Activated CD4-positive, alpha-beta T cell treated with anti-CD3 and anti-CD28 coated beads, Interleukin-2, Interleukin-4, amounts not matched to agents 100 ng/mL and 50 ng/mL, durations not matched to agents 16 hours and 8 hours (primary cell): ENCODE measurements at regions not wholly inside any gene's neighbourhood (a gene's known extent, or its start where the extent isn't known, plus 50 kb on each side); places are given as distances from the start of the nearest gene placed in this dataset.

Source experiments
- DNase-seq: peaks from one replicate; pipeline ENCODE4 v3.0.0-alpha.2; 2020; ENCODE audit warnings: low spot score

DNA sequence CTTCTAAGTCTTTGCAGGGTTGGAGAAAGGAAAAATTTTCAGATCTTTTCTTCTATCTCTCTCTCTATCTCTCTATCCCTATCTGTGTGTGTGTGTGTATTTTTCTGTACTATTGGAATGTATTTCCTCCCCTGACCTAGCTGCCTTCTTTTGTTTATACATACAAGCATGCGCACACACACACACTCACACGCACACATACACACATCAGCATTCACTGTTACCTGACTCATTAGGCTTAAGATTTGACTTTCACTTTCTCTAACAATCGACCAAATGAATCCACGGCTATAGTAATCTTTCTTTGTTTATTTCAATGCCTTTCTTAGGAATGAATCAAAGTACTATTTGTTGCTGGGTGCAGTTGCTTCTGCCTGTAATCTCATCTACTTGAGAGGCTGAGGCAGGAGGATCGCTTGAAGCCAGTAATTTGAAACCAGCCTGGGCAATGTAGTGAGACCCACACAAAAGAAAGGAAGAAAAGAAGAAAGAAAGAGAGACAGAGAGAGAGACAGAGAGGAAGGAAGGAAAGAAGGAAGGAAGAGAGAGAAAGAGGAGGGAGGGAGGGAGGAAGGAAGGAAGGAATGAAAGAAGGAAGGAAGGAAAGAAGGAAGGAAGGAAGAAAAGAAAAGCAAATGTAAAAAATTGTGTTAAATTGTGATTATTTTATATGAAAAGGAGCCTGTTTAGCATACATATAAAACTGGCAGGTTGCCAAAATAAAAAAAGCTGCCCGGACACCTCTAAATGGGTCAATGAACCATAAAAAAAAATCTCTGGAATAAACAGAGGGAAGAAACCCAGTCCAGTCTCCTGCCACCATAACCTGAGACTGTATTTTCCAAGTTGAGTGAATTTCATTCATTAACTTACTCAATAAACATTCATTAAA is 206.8 kb downstream of the ZNF326 start:
- no peak for DNase-seq

DNA sequence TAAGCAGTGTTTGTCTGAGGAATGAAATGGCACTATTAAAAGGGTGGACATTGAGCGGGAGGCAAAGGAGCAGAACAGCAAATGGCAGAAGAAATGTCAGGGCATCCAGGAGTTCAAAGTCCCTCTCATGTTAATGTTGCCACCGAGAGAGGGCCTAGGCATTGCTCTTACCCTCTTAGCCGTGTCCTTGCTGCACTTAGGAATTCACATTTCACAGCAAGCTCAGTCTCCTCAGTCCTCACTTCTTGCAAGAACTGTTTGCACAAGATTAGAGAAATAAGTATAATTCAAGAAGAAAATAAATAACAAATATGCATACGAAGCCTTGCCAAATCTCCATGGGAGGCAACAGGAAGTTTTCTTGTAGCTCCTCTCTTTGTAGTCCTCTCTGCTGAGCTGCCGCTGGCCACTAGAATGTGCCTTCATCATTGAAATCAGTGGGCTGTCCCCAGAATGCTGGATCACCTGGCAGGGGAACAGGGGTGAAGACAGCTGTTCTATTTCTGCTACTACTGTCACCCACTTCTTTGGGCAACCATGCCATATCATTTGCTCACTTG is 205.8 kb downstream of the ZNF326 start:
- DNase-seq: no peak

DNA sequence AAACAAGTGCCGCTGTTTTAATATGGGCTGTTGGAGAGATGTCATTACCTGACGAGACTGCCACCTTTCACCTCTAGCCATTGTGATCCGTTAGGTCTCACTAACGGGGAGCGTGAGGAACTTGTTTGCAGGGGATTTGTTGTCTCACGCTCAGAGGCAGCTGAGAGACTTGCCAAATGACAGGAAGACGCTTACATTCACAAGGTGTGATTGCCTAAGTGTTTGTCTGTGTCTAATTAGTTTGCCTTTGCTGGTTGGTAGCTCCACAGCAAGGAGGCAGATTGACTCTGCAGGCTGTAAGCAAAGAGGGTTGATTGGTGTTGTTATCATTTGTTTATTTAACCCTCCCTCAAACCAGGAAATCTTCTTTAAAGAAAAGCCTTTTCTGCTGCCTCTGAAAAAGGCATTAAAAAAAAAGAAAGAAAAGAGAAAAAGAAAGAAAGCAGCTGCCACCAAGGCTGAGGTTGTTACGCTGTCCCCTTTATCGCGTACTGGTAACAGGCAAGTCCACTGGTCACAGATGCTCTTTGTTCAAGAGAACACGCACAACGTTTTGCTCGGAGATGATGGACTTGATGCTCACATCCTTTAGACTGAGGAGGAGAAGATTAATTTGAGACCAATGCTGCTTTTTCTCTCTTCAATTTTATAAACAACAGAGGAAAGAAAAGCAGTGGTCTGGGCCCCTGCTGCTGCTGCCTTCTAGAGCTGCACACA is 203.9 kb downstream of the ZNF326 start:
- DNase-seq: no peak

DNA sequence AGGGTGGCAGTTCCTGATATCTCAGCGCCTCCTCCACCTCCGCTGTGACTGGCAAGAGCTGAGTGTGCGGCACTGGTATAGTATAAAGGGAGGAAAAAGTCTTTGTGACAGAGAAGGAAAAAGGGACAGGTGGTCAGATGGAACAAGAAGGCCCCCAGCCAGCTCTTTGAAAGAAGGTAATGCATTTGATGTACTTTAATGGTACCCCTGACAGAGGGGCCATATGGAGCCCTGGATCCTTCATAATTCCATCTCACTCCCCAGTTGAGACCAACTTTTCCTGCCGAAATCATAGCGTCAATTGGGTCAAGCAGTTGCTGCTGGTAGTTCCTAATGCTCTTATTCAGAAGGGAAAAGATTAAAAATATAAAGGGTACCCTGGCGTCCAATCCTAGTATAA is 198.2 kb downstream of the ZNF326 start:
- DNase-seq: no peak

DNA sequence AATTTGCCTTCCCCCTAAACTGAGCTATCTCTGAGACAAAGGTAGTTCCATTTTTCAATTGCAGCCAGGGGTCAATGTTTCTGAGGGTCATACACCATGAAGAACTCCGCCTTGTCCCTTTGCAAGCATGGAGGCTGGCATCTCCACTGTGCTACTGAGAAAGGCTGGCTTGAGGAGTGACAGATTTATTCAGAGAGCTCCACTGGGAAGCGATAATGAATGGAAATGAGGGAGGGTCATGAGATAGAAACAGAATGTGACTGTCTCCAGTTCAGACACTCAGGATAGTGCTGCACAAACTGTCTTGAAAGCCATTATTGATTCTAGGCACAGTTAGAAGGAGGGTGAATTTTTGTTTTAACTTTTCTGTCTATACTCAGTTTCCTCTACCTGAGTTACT is 197.5 kb downstream of the ZNF326 start:
- DNase-seq: no peak

DNA sequence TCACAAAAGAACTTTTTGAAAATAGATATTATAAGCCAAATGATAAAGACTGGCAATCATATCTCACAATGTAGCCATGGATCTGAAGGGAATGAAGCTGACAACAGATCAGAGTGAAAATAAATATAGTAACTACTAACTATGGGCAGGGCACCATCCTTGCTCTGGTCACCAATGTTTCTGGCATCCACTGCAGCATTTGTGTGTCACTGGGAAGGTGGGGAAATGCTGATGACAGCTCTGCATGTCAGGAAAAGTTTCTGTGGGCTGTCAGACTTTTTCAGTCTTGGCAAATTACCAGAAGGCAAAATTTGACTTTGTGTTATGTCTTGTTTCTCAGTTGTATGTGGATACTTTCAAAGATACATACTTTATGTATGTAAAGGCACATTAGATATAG is 195.6 kb downstream of the ZNF326 start:
- DNase-seq: no peak

DNA sequence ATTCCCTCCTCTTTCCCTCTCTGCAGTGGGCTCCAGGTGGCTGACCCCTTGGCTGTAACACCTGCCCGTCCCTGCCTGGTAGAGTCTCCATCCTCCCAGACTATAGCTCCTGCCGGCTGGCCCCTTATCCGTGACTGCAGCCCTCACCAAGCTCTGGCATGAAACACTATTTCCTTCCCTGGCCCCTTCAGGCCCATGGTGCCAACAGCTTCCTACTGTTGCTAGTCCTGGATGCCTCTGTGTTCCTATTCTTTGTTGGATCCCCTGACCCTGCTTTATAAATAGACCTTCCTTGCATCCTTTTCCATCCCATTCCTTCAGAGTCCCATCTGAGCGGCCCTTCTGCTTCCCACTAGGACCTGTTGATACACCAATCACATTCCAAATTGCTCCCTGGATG is 195.0 kb downstream of the ZNF326 start:
- no peak for DNase-seq

DNA sequence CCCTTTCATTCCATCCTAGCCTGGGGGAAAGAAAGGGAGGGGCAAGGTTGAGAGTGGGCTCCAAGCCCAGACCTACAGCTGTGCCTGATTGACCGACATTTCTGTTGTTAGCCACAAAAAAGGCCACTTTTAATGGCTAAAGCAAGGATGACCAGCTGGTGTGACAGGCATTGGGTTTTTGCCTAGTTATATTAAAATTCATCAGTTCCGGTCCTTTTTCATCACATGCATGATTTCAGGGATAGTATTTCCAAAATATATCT is 192.3 kb downstream of the ZNF326 start:
- DNase-seq: no peak

DNA sequence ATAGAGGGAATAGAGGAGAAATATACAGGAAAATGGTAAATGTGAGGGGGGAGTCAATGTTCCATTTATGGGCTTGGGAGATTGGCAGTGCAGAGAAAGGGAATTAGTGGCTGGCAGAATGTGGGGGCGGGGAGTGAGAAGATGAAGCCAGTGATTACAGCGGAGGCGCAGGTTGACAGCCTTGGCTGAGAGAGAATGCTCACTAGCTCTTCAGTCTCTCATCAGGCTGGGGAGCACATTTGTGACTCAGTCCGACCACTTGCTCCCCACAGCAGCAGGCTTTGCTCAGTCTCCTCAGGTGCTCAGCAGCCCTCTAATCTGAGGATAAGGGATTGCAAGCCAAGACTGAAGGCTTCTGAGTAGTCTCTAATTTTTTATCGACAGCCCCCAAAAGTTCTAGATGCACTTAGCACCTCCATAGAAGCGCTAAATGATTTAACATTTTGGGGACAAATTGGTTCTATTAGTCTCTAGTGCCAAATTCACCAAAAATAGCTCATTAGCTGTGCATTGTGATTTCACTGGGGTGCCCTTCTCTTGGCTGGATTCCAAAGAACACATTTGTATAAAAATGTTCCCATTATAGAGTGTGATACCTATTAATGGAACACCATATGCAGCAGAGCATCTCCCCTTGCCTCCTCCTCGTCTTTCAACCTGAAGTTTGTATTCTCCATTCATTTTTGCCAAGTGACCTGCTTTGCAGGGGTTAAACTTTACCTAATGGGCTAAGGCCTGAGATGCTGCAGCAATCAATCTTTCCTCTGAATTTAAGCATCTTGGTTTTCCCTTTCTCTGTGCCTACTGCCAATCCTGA is 191.8 kb downstream of the ZNF326 start:
- no peak for DNase-seq

DNA sequence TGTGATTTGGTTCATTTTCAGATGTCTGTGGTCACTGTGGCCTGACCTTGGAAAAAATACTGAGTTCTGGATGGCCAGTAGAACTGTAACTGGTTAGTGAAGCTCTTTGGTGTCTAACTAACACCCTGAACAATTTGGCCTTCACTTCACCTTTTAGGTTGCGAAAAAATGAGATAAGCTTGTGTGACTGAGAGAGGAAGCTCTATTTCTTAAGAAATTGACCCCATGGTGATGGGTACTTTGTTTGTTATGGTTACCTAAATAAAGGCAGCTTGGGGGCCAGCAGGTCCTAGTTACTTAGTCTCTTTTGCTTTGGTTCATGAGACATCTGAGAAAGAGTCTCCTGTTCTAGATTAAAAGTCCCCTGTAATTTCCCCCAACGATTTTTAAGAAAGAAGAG is 181.6 kb downstream of the ZNF326 start:
- no peak for DNase-seq

DNA sequence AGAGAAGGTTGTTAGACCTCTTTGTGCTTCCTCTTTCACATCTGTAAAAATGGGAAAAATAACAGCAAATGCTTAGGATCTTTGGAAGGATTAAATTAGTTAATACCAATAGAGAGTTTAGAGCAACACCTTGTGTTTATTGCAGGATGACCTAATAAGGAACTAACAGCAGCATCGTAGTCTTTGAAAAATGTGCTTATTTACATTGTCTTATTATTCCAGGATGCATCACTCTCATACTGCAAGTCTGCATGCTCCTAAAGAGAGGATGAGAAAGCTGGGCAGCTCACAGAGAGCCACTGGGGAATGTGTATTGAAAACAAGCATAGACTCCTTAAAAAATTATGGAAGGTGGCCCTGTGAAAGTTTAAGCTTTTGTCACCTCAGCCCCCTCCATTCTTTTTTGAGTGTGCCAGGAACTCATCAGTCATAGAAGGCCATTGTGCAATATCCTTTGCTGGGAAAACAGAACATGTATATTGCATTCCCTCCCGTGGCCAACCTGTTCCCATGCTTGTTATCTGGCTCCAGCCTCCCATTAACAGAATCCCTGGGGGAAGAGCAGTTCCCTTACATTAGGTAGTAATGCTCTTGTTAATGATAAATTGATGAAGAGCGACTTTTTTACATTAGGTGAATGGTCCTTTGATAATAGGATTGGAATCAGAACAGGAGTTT is 180.7 kb downstream of the ZNF326 start:
- no peak for DNase-seq

DNA sequence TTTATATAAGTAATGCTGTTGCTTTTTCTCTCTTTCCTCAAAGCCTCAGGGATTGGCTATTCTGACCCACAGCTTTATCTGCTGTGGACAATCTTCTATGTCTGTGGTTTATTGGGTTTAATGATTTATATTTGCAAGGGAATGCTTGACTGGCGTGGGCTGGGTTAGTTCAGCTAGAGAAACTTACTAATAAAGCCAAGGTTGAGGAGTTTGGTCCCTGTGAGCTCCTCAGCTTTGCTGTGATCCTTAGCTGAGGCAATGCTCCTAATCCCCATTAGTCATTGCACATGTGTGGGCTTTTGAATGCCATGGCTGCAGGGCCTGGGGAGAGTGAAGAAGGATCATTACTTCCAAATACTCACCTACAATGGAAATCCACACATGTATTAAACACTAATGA is 179.3 kb downstream of the ZNF326 start:
- no peak for DNase-seq

DNA sequence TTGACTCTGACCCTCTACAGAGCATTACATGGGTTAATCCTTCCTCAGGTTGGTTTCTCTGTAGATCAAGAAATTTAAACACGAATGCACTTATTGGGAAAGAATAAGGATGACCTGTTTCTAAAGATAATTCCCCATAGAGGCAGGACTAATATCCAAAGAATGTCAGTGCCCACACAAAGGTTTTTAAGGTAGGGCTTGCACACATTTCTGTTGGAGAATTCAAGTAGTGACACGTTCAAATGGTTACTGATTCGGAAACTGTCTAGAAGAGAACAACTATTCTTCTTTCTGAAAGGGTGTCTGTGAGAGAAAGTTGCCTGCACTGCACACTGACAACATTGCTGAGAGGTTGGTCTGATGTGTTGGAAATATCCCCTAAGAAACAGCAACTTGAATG is 167.3 kb downstream of the ZNF326 start:
- DNase-seq: no peak

DNA sequence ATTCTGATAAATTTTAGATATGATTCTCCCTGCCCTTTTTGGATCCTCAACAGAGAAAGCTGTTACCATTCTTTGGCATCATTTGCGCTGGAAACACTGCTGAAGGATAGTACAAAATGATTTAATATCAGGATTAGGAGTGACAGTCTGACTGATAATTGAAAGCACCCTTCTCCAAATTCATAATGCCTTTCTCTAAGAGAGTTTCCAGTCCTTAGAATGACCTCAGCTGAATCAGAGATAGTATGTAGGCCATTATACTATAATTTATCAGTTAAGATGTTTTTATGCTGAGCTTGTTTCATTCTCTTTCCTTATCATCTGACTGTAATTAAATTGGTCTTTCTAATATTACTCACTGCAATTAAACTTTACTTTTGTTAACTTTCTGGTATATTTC is 166.7 kb downstream of the ZNF326 start:
- no peak for DNase-seq

DNA sequence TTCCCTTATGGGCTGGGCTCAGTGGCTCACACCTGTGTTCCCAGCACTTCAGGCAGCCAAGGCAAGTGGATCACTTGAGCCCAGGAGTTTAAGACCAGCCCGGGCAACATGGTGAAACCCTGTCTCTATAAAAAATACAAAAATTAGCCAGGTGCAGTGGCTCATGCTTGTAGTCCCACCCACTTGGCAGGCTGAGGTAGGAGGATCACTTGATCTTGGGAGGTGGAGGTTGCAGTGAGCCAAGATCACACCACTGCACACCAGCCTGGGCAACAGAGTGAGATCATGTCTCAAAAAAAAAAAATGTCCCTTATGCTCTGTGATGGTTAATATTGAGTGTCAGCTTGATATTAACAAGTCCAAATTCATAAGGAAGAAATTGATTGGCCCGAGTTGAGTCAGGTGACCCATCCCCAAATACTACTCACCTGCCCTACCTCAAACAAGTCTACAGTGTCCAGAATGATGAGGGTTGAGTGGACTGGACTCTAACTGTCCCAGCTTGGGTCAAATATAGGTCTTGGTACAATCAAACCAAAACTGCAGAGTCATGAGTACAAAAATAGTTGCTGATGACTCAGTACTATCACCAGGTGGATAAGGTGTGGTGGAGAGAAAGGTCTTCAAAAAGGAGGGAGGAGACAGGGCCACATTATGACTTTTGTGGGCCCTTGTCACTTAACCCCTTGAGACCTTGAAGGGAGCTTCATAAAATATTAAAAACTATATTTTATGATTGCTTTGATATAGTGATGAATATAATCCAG is 161.0 kb downstream of the ZNF326 start:
- DNase-seq: no peak

DNA sequence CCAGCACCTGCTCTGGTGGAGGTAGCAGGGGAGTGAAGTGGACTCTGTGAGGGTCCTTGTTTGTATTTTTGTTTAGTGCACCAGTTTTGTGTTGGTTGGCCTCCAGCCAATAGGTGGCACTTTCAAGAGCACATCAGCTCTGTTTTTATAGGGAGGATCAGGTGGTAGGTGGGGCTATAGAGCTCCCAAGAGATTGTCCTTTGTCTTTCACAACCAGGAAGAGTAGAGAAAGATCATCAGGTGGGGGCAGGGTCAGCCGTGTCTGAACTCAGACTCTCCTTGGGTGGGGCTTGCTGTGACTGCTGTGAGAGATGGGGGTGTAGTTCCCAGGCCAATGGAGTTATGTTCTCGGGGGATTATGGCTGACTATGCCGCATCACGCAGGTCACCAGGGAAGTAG is 159.8 kb downstream of the ZNF326 start:
- no peak for DNase-seq

DNA sequence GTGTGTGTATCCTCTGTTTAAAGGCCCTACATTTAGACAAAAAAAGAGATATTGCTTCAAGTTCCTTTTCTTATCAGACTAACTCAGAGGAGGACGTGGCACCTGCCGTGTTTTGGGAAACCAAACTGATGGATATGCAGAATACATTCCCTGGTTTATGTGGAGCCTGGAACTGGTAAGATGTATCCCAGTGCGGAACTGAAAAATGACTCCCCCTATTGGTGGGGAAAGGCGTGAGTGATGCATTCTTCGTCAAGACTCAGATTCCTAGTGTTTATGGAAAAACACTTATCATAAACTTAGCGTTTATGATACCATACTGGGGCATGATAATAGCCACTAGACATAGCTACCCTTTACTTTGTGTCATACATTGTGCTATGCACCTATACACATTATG is 154.2 kb downstream of the ZNF326 start:
- DNase-seq: no peak

DNA sequence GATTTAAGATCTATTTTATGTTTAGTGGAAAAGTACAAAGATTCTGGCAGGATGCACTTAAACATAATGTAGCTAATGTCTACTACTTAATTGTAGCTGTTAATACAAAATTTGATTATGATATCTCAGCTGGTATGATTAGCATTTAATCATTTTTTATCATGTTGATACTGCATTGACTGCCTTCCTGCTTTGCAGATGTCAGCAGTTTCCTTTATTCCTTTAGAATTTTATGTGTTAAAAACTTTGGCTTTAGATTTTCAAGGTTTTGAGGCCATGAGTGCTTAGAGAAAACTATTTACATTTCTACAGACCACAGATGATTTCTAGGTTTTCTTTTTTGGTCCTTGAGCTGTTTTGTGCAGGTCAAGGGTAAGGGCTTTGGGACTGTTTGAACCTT is 152.2 kb downstream of the ZNF326 start:
- DNase-seq: no peak

DNA sequence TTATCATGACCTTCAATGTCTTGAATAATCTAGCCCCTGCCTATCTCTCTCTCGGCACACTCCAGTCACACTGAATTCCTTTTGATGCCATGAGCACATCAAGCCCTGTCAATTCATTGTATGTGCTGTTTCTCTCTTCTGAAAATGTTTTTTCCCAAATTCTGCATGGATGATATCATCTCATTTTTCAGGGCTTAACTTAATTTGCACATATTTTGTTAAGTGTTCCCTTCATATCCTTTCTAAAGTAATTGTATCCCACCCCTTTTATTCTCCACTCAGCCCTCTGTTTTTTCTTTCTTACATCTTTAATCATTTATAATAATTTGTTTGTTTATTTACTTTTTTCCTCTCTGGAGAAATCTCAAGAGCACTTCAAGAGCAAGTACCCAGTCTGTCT is 149.9 kb downstream of the ZNF326 start:
- no peak for DNase-seq

DNA sequence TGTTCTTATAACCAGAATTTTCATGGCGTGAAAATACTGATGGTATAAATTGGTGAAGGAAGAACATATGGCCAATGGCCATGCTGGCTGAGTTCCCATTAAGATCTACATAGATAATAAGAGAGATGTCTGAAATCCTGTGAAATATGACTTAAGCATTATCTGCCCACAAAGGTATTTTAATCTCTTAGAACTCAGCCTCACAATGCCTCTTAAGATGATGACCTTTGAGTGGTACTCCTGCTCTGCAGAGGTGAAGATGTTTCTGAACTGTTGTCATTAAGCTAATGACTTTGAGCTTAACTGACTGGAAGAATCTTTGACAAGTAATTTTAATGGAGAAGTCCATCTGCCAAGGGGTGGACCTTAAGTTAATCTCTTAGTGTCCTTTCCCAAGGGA is 148.7 kb downstream of the ZNF326 start:
- DNase-seq: no peak

DNA sequence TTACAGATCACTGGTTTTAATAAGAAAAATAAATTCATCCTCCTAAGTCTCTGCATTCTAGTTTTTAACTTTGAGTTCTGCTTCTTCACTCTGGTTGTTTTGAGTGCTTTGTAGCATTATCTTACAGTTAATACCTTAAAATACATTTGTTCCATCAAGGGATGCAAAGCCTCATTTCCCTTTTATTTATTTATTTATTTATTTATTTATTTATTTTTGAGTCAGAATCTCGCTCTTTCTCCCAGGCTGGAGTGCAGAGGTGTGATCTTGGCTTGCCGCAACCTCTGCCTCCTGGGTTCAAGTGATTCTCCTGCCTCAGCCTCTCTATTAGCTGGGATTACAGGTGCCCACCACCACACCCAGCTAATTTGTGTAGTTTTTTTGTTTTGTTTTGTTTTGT is 147.8 kb downstream of the ZNF326 start:
- no peak for DNase-seq
